ENCODE measurements at regions not wholly inside any gene's neighbourhood (a gene's known extent, or its start where the extent isn't known, plus 50 kb on each side); places are given as distances from the start of the nearest gene placed in this dataset.

GRCh38 chr9:86778761-86779160, 168.5 kb downstream of the GAS1 start (continued):
- TF ChIP-seq PBX3 (IDR thresholded peaks at IDR 0.05) (no peak), SIN3A (IDR thresholded peaks at IDR 0.05; ENCODE audit: borderline replicate concordance, low read depth, low read length) (no peak), ELF1 (IDR thresholded peaks at IDR 0.05) (no peak), MXI1 (IDR thresholded peaks at IDR 0.05; ENCODE audit: low read depth, low read length) (no peak)

GRCh38 chr9:86775718-86776117, 171.6 kb downstream of the GAS1 start:
- Histone ChIP-seq H3K27me3 (ENCODE audit: insufficient read depth) (no peaks in the 10 kb centered on the region), H3K79me2 (ENCODE audit: insufficient read depth) (no peaks in the 10 kb centered on the region), H3K9ac (no peak overlapping the region), H3K4me2 (no peak overlapping the region), H4K20me1 (ENCODE audit: insufficient read depth) (no peaks in the 10 kb centered on the region), H3K9me2 (no peaks in the 10 kb centered on the region; the same call in 1 of the 2 replicates), H3K4me3 (ENCODE audit: low read depth in 2 of 2, low read length in 1 of 2) (no peak overlapping the region), H3K27ac (ENCODE audit: low read depth in 2 of 2, low read length in 1 of 2) (no peak overlapping the region), H3K9me3 (no peaks in the 10 kb centered on the region), H3K36me3 (replicated peaks in 1 of 2; ENCODE audit: control insufficient read depth in 1 of 2, insufficient read depth in 2 of 2, low read length in 1 of 2) (no peaks in the 10 kb centered on the region), H3F3A (replicated peaks; ENCODE audit: insufficient read depth) (no peaks in the 10 kb centered on the region), H2AFZ (ENCODE audit: low read depth) (no peak overlapping the region), H3K4me1 (ENCODE audit: control insufficient read depth in 1 of 2, insufficient read depth in 2 of 2, low read depth in 1 of 2, low read length in 1 of 2) (no peaks in the 10 kb centered on the region)
- CTCF ChIA-PET: no interaction called here
- 75% methylated on average over 2 of the region's 2 CpGs for WGBS (ENCODE audit: low lambda C conversion rate)
- no peak for TF ChIP-seq RXRA (IDR thresholded peaks at IDR 0.05; ENCODE audit: borderline replicate concordance, low read depth)
- POLR2A ChIA-PET: no interaction called here
- DNase-seq: no peak

- Histone ChIP-seq H3K9me2 (no peaks in the 10 kb centered on the region; the same call in 1 of the 2 replicates), H3K79me2 (ENCODE audit: insufficient read depth) (no peaks in the 10 kb centered on the region), H3K36me3 (replicated peaks in 1 of 2; ENCODE audit: control insufficient read depth in 1 of 2, insufficient read depth in 2 of 2, low read length in 1 of 2) (no peaks in the 10 kb centered on the region), H3K4me2 (no peak overlapping the region), H3K27me3 (ENCODE audit: insufficient read depth) (no peaks in the 10 kb centered on the region), H3K4me3 (ENCODE audit: low read depth in 2 of 2, low read length in 1 of 2) (no peak overlapping the region), H3K4me1 (ENCODE audit: control insufficient read depth in 1 of 2, insufficient read depth in 2 of 2, low read depth in 1 of 2, low read length in 1 of 2) (no peaks in the 10 kb centered on the region), H3F3A (replicated peaks; ENCODE audit: insufficient read depth) (no peaks in the 10 kb centered on the region), H3K27ac (ENCODE audit: low read depth in 2 of 2, low read length in 1 of 2) (no peak overlapping the region), H3K9me3 (no peaks in the 10 kb centered on the region), H3K9ac (no peak overlapping the region), H4K20me1 (ENCODE audit: insufficient read depth) (no peaks in the 10 kb centered on the region), H2AFZ (ENCODE audit: low read depth) (no peak overlapping the region)
- no peak for DNase-seq
- POLR2A ChIA-PET: no interaction called here
- WGBS (ENCODE audit: low lambda C conversion rate): 61% methylated on average over 4 of the region's 4 CpGs
- peak; percentile 26; the same call in 1 of the 2 replicates for TF ChIP-seq TCF12 (IDR thresholded peaks at IDR 0.05)
- no peak for TF ChIP-seq GABPA (IDR thresholded peaks at IDR 0.05; ENCODE audit: low read depth)
- TF ChIP-seq EP300 (IDR thresholded peaks at IDR 0.05; ENCODE audit: borderline replicate concordance in 1 of 2, low read depth in 1 of 2, low read length in 1 of 2): no peak
- TF ChIP-seq RCOR1 (IDR thresholded peaks at IDR 0.05; ENCODE audit: low read length): no peak
- no peak for TF ChIP-seq SMC3 (IDR thresholded peaks at IDR 0.05; ENCODE audit: low read depth, low read length)
- CTCF ChIA-PET: no interaction called here
Measured at GRCh38 chr9:86774116-86774515, 173.2 kb downstream of the GAS1 start.

GRCh38 chr9:86773422-86773945, 173.8 kb downstream of the GAS1 start:
- no peaks in the 10 kb centered on the region for H3F3A ChIP-seq (replicated peaks; ENCODE audit: insufficient read depth)
- no peak for TF ChIP-seq YY1 (IDR thresholded peaks at IDR 0.05; ENCODE audit: low read depth)
- no peak for TF ChIP-seq NFIC (IDR thresholded peaks at IDR 0.05; ENCODE audit: borderline replicate concordance)
- TF ChIP-seq FOSL2 (IDR thresholded peaks at IDR 0.05; ENCODE audit: borderline replicate concordance, low read depth): no peak
- no peak for TF ChIP-seq TEAD4 (IDR thresholded peaks at IDR 0.05; ENCODE audit: borderline replicate concordance, insufficient read depth)
- TF ChIP-seq TCF12 (IDR thresholded peaks at IDR 0.05): no peak
- no peak for TF ChIP-seq JUND (IDR thresholded peaks at IDR 0.05)
- TF ChIP-seq IRF3 (IDR thresholded peaks at IDR 0.05; ENCODE audit: low read depth, low read length): no peak
- TF ChIP-seq RAD21 (IDR thresholded peaks at IDR 0.05; ENCODE audit: low read length): no peak
- POLR2A ChIA-PET: no interaction called here
- no peak overlapping the region for H3K9ac ChIP-seq
- H3K27me3 ChIP-seq (ENCODE audit: insufficient read depth): no peaks in the 10 kb centered on the region
- H4K20me1 ChIP-seq (ENCODE audit: insufficient read depth): no peaks in the 10 kb centered on the region
- H3K36me3 ChIP-seq (replicated peaks in 1 of 2; ENCODE audit: control insufficient read depth in 1 of 2, insufficient read depth in 2 of 2, low read length in 1 of 2): no peaks in the 10 kb centered on the region
- no peak overlapping the region for H3K4me3 ChIP-seq (ENCODE audit: low read depth in 2 of 2, low read length in 1 of 2)
- H3K9me2 ChIP-seq: no peaks in the 10 kb centered on the region
- H3K27ac ChIP-seq (ENCODE audit: low read depth in 2 of 2, low read length in 1 of 2): no peak overlapping the region
- no peak for DNase-seq
- H3K79me2 ChIP-seq (ENCODE audit: insufficient read depth): no peaks in the 10 kb centered on the region
- H3K4me2 ChIP-seq: no peak overlapping the region
- CTCF ChIA-PET: no interaction called here
- H2AFZ ChIP-seq (ENCODE audit: low read depth): no peak overlapping the region
- 92% methylated on average over 6 of the region's 6 CpGs for WGBS (ENCODE audit: low lambda C conversion rate)
- no peaks in the 10 kb centered on the region for H3K9me3 ChIP-seq
- no peaks in the 10 kb centered on the region for H3K4me1 ChIP-seq (ENCODE audit: control insufficient read depth in 1 of 2, insufficient read depth in 2 of 2, low read depth in 1 of 2, low read length in 1 of 2)

Data from SK-N-SH (cell line).